ENCODE measurements at regions not wholly inside any gene's neighbourhood (a gene's known extent, or its start where the extent isn't known, plus 50 kb on each side); places are given as distances from the start of the nearest gene placed in this dataset.

- no peaks in the 10 kb centered on the region for H3K4me1 Mint-ChIP-seq
- H3K9me3 ChIP-seq (ENCODE audit: control insufficient read depth, low read depth, low read length) = no peaks in the 10 kb centered on the region
- no peak overlapping the region for H2AK5ac ChIP-seq (ENCODE audit: insufficient read length, low read length)
- no peak overlapping the region for H2BK12ac ChIP-seq (ENCODE audit: insufficient read length, low read depth, low read length)
- no peak overlapping the region for H3K4ac ChIP-seq (ENCODE audit: low read depth, low read length)
- no peak overlapping the region for H2BK15ac ChIP-seq (ENCODE audit: low read depth, low read length)
- no peak overlapping the region for H3K9ac ChIP-seq (ENCODE audit: extremely low read depth, insufficient read length, low read length)
- H3K27ac Mint-ChIP-seq = no peak overlapping the region
- H3K9me3 Mint-ChIP-seq = no peaks in the 10 kb centered on the region
- no peaks in the 10 kb centered on the region for H3K23me2 ChIP-seq (ENCODE audit: insufficient read length, low read depth, low read length, poor library complexity, severe bottlenecking)
- H4K91ac ChIP-seq (ENCODE audit: insufficient read length, low read depth, low read length) = no peak overlapping the region
- TF ChIP-seq CTCF (conservative IDR thresholded peaks at IDR 0.05) = no peak
- no peaks in the 10 kb centered on the region for H3K79me1 ChIP-seq (ENCODE audit: insufficient read depth, low read depth, low read length, poor library complexity, severe bottlenecking)
- H3T11ph ChIP-seq (ENCODE audit: low read length) = no peak overlapping the region
- no peak overlapping the region for H3K56ac ChIP-seq (ENCODE audit: insufficient read length, low read depth, low read length)
- H3K36me3 Mint-ChIP-seq (ENCODE audit: insufficient read depth in 1 of 3, low read depth in 3 of 3) = no peaks in the 10 kb centered on the region
- H3K18ac ChIP-seq (ENCODE audit: insufficient read length, low read depth, low read length) = no peak overlapping the region
- no peak overlapping the region for H2AFZ ChIP-seq (ENCODE audit: low read length)
- no peak for DNase-seq
- H2BK120ac ChIP-seq (ENCODE audit: low read depth, low read length, poor library complexity, severe bottlenecking) = no peak overlapping the region
- no peaks in the 10 kb centered on the region for H4K20me1 ChIP-seq (ENCODE audit: control insufficient read depth, insufficient read depth, insufficient read length)
- H3K4me3 Mint-ChIP-seq = no peak overlapping the region
- no peak overlapping the region for H3K14ac ChIP-seq (ENCODE audit: insufficient read depth, low read length)
- no peak overlapping the region for H2BK20ac ChIP-seq (ENCODE audit: low read depth, low read length, poor library complexity, severe bottlenecking)
- H3K27me3 Mint-ChIP-seq (ENCODE audit: low read depth) = no peaks in the 10 kb centered on the region
- no peak overlapping the region for H2BK5ac ChIP-seq (ENCODE audit: insufficient read length, low read length)
- H4K8ac ChIP-seq (replicated peaks; ENCODE audit: insufficient read length, low read depth, low read length) = no peak overlapping the region
- H3K4me2 ChIP-seq (ENCODE audit: insufficient read depth, insufficient read length, low read length) = no peak overlapping the region
- H4K5ac ChIP-seq (ENCODE audit: insufficient read length, low read depth, low read length) = no peak overlapping the region
- no peak overlapping the region for H3K23ac ChIP-seq (ENCODE audit: insufficient read length, low read depth, low read length)
- no peaks in the 10 kb centered on the region for H3K27me3 ChIP-seq (ENCODE audit: insufficient read depth, low read length)
- no peaks in the 10 kb centered on the region for H3K4me1 ChIP-seq (ENCODE audit: insufficient read depth, low read length)
- no peaks in the 10 kb centered on the region for H3K79me2 ChIP-seq (ENCODE audit: insufficient read depth, low read length)
- H3K27ac ChIP-seq (ENCODE audit: insufficient read length, low read depth, low read length) = no peak overlapping the region
These were observed 180.1 kb upstream of the IVNS1ABP start for GRCh38 chr1:185497177-185497576.

All from H9 (cell line).